C4-2B (cell line): ENCODE measurements at regions not wholly inside any gene's neighbourhood (a gene's known extent, or its start where the extent isn't known, plus 50 kb on each side); places are given as distances from the start of the nearest gene placed in this dataset.

ENCODE experiments used
- CTCF ChIP-seq: fragments of 450-650 bp; conservative IDR thresholded peaks from 2 replicates; pipeline ENCODE4 v1.5.1; 2017; ENCODE audit warnings: mild to moderate bottlenecking
- ZFX ChIP-seq: fragments of 450-650 bp; IDR thresholded peaks from 2 replicates; pipeline ENCODE4 v1.6.1; 2017

- TF ChIP-seq CTCF (no peak), ZFX (no peak)
Measured at GRCh38 chr7:11959121-11959520, 127.1 kb upstream of the THSD7A start.
